ENCODE measurements at regions not wholly inside any gene's neighbourhood (a gene's known extent, or its start where the extent isn't known, plus 50 kb on each side); places are given as distances from the start of the nearest gene placed in this dataset.

DNA sequence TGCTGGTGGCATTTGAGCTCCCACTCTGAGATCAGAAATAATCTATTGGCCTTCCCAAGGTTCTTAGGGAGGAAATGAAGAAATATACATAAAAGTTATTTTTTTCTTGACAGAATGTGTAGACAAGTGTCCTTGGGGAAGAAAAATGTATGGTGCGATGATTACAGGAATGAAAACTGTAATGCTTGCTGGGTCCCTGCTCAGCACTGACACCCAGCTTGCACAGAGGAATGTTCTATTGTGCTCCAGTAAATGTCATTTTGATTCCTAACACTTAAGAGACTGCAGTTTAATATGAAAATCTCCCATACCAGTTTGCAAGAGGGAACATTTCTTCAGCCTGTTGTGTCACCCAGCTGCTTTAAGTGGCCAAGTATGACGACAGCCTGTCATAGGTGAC is 271.3 kb upstream of the TPM1 start:
- no peak overlapping the region for H3K4me3 ChIP-seq
- no peaks in the 10 kb centered on the region for H3K9me3 ChIP-seq
- H3K9ac ChIP-seq: no peak overlapping the region
- H3K4me1 ChIP-seq: no peaks in the 10 kb centered on the region
- no peak overlapping the region for H3K27ac ChIP-seq
- no peak overlapping the region for H3K4me2 ChIP-seq
- H4K20me1 ChIP-seq: no peaks in the 10 kb centered on the region
- no peak for TF ChIP-seq Cebpa-rat (IDR thresholded peaks at IDR 0.05)
- no peaks in the 10 kb centered on the region for H3K36me3 ChIP-seq
- H3K27me3 ChIP-seq: no peaks in the 10 kb centered on the region

DNA sequence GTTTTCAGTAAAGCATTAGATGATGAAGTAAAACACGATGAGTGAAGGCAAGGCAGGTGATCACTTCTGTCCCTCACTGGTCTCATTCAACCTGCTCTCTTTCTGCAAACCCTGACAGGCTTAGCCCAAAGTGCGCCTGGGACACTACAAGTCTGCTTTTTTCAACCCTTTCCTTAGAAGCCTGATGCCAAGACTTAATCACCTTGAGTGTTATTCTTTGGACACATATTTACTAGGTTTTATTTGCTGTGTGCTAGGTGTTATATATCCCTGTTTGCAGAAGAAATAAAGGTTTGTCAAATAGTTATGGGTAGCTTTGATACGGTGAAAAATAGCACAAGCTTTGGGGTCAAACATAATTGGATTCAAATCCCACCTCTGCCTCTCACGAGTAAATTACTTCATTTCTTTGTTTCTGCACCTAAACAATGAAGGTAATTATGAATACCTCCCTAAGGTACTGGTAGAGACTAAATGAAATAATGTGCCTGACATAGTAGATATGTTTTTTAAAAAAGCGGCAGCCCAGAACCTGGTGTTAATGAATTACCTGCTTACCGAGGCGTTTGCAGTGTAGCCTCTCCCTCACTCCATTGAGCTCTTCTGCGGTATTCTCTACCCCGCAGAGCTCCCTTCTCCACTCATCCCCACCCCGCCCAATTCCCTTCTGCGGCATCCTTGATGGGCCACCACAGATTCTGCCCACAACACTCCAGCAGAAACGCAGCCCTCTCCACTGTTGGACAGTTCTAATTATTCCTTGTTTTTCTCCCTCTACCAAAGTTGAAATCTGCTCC is 269.0 kb upstream of the TPM1 start:
- H3K4me2 ChIP-seq: no peak overlapping the region
- H3K27me3 ChIP-seq: no peaks in the 10 kb centered on the region
- H3K4me3 ChIP-seq: no peak overlapping the region
- no peak overlapping the region for H3K27ac ChIP-seq
- no peaks in the 10 kb centered on the region for H3K4me1 ChIP-seq
- TF ChIP-seq Cebpa-rat (IDR thresholded peaks at IDR 0.05): no peak
- no peaks in the 10 kb centered on the region for H3K36me3 ChIP-seq
- no peaks in the 10 kb centered on the region for H3K9me3 ChIP-seq
- H3K9ac ChIP-seq: no peak overlapping the region
- H4K20me1 ChIP-seq: no peaks in the 10 kb centered on the region

DNA sequence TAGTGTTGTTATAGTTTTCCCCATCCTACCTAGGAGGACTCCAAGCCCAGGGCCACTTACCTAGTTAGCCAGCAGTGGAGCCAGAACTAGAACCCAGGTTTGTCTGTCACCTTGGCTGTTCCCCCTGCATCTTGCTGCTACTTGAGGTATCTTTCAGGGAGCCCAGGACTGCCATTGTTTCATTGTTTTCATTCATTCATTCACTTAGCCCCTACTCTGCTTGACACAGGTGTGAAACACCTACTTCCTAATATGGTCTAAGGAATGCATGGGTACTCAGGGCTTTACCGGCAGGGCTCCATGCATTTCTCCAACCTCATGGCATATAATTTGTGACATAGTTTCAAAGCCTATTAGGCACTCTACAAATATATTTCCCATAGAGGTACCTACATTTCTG is 266.6 kb upstream of the TPM1 start:
- TF ChIP-seq Cebpa-rat (IDR thresholded peaks at IDR 0.05): no peak
- H3K4me3 ChIP-seq: no peak overlapping the region
- H3K9me3 ChIP-seq: no peaks in the 10 kb centered on the region
- no peaks in the 10 kb centered on the region for H4K20me1 ChIP-seq
- H3K4me1 ChIP-seq: peaks cover 5% of the 10 kb centered on the region
- H3K9ac ChIP-seq: no peak overlapping the region
- H3K27ac ChIP-seq: no peak overlapping the region
- H3K36me3 ChIP-seq: no peaks in the 10 kb centered on the region
- H3K4me2 ChIP-seq: no peak overlapping the region
- H3K27me3 ChIP-seq: no peaks in the 10 kb centered on the region; the same call in 1 of the 2 replicates

DNA sequence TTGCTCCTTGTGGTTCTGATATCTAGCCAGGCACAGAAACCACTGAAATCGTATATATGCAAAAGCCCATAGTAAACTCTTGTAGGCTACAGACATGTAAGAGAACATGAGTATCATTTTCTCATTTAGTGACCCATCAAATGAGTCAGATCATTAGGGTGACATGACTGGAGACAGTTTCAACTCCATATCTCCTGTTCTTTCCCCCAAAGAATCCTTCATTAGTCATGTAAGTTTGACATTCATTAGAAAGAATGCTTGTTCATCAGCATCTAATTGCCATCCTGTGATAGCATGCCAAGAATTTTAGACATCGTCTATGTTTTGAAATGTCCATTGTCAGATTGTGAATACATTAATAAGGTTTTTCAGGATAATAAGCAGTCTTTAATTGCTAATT is 264.9 kb upstream of the TPM1 start:
- Histone ChIP-seq H3K27me3 (no peaks in the 10 kb centered on the region; the same call in 1 of the 2 replicates), H3K4me3 (no peak overlapping the region), H3K4me2 (no peak overlapping the region), H3K9ac (no peak overlapping the region), H3K36me3 (no peaks in the 10 kb centered on the region), H3K27ac (no peak overlapping the region), H3K9me3 (no peaks in the 10 kb centered on the region), H4K20me1 (no peaks in the 10 kb centered on the region), H3K4me1 (peaks cover 22% of the 10 kb centered on the region)
- no peak for TF ChIP-seq Cebpa-rat (IDR thresholded peaks at IDR 0.05)

DNA sequence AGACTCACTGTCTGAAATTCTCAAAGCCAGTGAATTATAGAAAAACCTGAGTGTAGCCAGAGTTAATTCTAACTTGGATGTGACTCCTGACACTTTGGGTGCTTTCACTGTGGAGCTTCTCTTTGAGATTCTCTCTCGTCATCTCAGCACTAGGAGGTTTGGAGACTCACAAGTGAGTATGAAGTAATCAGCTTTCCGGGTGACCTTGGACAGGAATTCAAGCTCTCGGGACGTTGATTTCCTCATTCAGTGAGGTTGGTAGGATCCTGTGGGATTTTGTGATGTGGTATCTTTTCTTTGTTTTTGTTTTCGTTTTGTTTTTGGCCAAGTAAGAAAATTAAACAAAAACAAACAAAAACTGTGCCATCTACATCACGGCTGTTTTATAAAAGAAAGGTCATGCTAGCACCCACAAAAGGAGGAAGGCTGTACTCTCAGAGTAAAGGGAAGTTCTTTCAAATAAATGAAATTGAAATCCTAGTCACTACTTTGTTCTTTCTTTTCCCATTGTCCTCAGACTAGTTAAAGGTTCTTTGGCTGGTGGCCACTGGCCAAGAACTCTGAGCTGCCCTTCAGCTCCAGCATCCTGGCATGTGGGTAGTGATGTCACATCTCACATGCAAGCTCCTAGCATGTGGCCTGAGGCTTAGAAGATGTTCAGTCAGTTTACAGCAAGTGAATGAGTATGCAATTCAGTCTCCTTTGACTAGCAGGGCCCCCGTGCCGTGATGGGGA is 263.3 kb upstream of the TPM1 start:
- Histone ChIP-seq H3K4me1 (peaks cover 29% of the 10 kb centered on the region), H3K36me3 (no peaks in the 10 kb centered on the region), H3K9ac (no peak overlapping the region), H3K4me2 (no peak overlapping the region), H3K27me3 (no peaks in the 10 kb centered on the region; the same call in 1 of the 2 replicates), H3K27ac (no peak overlapping the region), H4K20me1 (no peaks in the 10 kb centered on the region), H3K4me3 (no peak overlapping the region), H3K9me3 (no peaks in the 10 kb centered on the region)
- no peak for TF ChIP-seq Cebpa-rat (IDR thresholded peaks at IDR 0.05)

DNA sequence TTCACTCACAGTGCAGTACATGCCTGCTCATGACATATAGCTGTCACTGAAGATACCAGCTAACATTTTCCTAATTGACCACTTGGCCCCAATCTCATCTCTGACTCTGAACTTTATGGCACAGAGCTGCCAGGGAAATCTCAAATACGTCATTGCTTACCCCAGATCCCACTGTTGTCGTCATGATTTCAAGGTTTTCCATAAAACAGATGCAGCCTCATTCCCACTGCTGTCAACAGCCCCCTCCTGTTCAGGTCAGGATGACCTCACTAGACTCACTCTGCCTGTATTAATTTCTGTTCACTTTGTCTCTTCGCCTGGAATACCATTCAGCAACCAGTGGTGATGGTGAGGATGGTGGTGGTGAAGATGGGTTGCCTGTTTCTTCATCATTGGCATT is 262.6 kb upstream of the TPM1 start:
- Histone ChIP-seq H3K9me3 (no peaks in the 10 kb centered on the region), H3K4me2 (no peak overlapping the region), H3K9ac (no peak overlapping the region), H3K27ac (no peak overlapping the region), H3K27me3 (no peaks in the 10 kb centered on the region; the same call in 1 of the 2 replicates), H3K36me3 (no peaks in the 10 kb centered on the region), H3K4me3 (no peak overlapping the region), H3K4me1 (peaks cover 29% of the 10 kb centered on the region), H4K20me1 (no peaks in the 10 kb centered on the region)
- no peak for TF ChIP-seq Cebpa-rat (IDR thresholded peaks at IDR 0.05)

DNA sequence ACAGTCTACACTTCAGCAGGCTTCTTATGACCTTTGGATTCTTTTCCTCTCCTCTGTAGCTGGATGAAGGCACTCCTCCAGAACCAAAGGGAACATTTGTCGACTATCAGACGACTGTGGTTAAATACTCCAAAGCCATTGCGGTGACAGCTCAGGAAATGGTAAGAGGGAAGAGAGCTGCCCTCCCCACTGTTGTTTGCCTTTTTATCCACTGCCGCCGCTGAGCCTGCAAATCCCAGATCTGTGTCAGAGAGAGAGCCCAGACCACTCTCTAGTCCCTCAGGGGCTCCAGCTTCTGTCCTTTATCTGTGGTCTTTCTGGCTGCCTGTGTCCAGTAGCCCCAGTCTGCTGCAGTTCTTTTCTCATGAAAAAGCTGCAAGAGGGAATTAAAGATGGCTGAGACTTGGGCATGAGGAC is 261.5 kb upstream of the TPM1 start:
- Histone ChIP-seq H3K36me3 (no peaks in the 10 kb centered on the region), H3K27ac (no peak overlapping the region), H3K9me3 (no peaks in the 10 kb centered on the region), H3K9ac (peak overlapping the region; percentile 18; the same call in 1 of the 2 replicates), H3K4me3 (no peak overlapping the region), H3K4me2 (peak overlapping the region; percentile 72), H4K20me1 (no peaks in the 10 kb centered on the region), H3K4me1 (peaks cover 29% of the 10 kb centered on the region), H3K27me3 (no peaks in the 10 kb centered on the region; the same call in 1 of the 2 replicates)
- TF ChIP-seq Cebpa-rat (IDR thresholded peaks at IDR 0.05): no peak

DNA sequence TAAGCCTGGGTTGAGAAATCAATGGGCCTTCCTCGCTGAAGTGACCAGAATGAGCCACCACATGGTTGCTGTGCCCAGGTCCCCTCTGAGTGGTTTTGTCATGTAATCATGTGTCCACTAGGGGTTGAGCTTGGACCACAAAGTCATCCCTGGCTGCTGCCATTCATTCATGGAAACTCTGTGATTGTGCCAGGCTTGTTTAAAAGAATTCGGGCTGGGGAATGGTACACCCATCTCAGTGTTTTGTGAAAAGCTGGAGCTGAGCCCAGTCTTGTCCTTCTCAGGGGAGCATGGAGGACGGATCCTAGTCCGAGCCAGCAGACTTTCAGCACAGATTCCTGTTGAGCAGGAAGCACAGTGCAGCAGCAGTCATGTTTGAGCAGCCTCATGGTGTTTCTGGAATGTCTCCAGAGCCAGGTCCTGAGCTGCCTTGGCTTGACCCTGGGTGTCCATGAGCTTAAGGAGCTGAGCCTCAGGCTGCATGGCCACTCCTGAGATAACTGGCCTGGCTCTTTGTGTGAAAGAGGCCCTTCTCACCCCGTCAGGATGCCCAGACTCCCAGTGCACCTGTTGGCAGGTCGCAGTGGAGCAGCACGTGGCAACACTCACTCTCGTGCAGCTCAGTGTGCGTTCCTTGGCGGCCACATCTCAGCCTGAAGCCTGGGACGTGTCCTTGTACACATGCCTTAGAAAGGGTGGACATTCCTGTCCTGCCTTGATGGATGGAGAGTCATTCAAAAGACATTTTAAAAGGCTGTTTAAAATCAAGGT is 260.3 kb upstream of the TPM1 start:
- Histone ChIP-seq H3K4me1 (peaks cover 29% of the 10 kb centered on the region), H3K4me2 (peak overlapping the region; percentile 0), H3K4me3 (no peak overlapping the region), H3K27ac (no peak overlapping the region), H3K36me3 (no peaks in the 10 kb centered on the region), H4K20me1 (no peaks in the 10 kb centered on the region), H3K27me3 (no peaks in the 10 kb centered on the region; the same call in 1 of the 2 replicates), H3K9ac (no peak overlapping the region), H3K9me3 (no peaks in the 10 kb centered on the region)
- no peak for TF ChIP-seq Cebpa-rat (IDR thresholded peaks at IDR 0.05)

DNA sequence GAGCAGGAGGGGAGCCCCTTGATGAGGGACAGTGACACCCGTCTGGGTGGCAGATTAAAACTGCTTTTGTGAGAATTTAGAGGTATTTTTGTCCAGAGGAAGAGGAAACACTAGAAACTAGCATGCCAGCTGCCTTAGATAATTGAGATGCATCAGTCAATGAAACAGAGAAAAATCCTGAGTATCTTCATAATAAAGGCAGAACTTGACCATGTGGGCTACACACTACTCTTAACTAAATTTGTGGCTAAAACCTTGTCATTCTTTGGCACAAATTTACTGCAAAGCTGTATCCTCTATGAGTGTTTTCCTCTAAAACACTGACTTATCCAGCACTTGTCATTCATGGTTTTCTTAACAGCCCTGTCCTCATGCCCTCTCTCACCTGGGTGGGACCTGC is 259.7 kb upstream of the TPM1 start:
- Histone ChIP-seq H3K9ac (no peak overlapping the region), H3K4me3 (no peak overlapping the region), H3K9me3 (no peaks in the 10 kb centered on the region), H3K27me3 (no peaks in the 10 kb centered on the region; the same call in 1 of the 2 replicates), H3K4me1 (peaks cover 29% of the 10 kb centered on the region), H3K27ac (no peak overlapping the region), H4K20me1 (no peaks in the 10 kb centered on the region), H3K4me2 (peak overlapping the region; percentile 0), H3K36me3 (no peaks in the 10 kb centered on the region)
- TF ChIP-seq Cebpa-rat (IDR thresholded peaks at IDR 0.05): no peak

All from BLaER1 (cell line).